HK-2 (cell line): ENCODE measurements at regions not wholly inside any gene's neighbourhood (a gene's known extent, or its start where the extent isn't known, plus 50 kb on each side); places are given as distances from the start of the nearest gene placed in this dataset.

Experiments used
- DNase-seq: peaks from one replicate; pipeline ENCODE4 v3.0.0-alpha.2; 2018; ENCODE audit not compliant: unreplicated experiment

- no peak for DNase-seq
Observed at GRCh38 chr4:130479020-130479419, 1383.1 kb downstream of the C4orf33 start.

GRCh38 chr4:130479674-130480073, 1383.7 kb downstream of the C4orf33 start:
- no peak for DNase-seq

- DNase-seq = no peak
Observed at GRCh38 chr4:130484826-130485225, 1388.9 kb downstream of the C4orf33 start.

GRCh38 chr4:130485371-130485770, 1389.4 kb downstream of the C4orf33 start:
- no peak for DNase-seq

GRCh38 chr4:130486186-130486585, 1390.2 kb downstream of the C4orf33 start:
- no peak for DNase-seq

- DNase-seq = no peak
Observed at GRCh38 chr4:130486841-130487240, 1390.9 kb downstream of the C4orf33 start.

GRCh38 chr4:130510661-130511060, 1414.7 kb downstream of the C4orf33 start:
- DNase-seq = no peak

GRCh38 chr4:130511776-130512175, 1415.8 kb downstream of the C4orf33 start:
- DNase-seq = no peak

- no peak for DNase-seq
Observed at GRCh38 chr4:130524057-130524456, 1428.1 kb downstream of the C4orf33 start.

GRCh38 chr4:130530505-130530904, 1434.6 kb downstream of the C4orf33 start:
- DNase-seq = no peak

GRCh38 chr4:130534651-130535050, 1438.7 kb downstream of the C4orf33 start:
- no peak for DNase-seq

GRCh38 chr4:130542953-130543352, 1447.0 kb downstream of the C4orf33 start:
- no peak for DNase-seq

GRCh38 chr4:130545171-130545570, 1449.2 kb downstream of the C4orf33 start:
- DNase-seq = no peak

- DNase-seq = no peak
Observed at GRCh38 chr4:130545596-130545995, 1449.6 kb downstream of the C4orf33 start.

- DNase-seq = no peak
Observed at GRCh38 chr4:130559268-130559667, 1463.3 kb downstream of the C4orf33 start.

GRCh38 chr4:130563185-130563888, 1467.4 kb downstream of the C4orf33 start:
- DNase-seq = peak; percentile 61

GRCh38 chr4:130563889-130564418, 1468.0 kb downstream of the C4orf33 start:
- no peak for DNase-seq

- no peak for DNase-seq
Observed at GRCh38 chr4:130568746-130569145, 1472.8 kb downstream of the C4orf33 start.

GRCh38 chr4:130573742-130574141, 1477.8 kb downstream of the C4orf33 start:
- DNase-seq = no peak

- no peak for DNase-seq
Observed at GRCh38 chr4:130574215-130574614, 1478.3 kb downstream of the C4orf33 start.

GRCh38 chr4:130576218-130576617, 1480.3 kb downstream of the C4orf33 start:
- DNase-seq = no peak

- DNase-seq = no peak
Observed at GRCh38 chr4:130591091-130591490, 1495.1 kb downstream of the C4orf33 start.

GRCh38 chr4:130600706-130601105, 1504.8 kb downstream of the C4orf33 start:
- no peak for DNase-seq

- no peak for DNase-seq
Observed at GRCh38 chr4:130603043-130603442, 1507.1 kb downstream of the C4orf33 start.
